Endothelial cell of hepatic sinusoid (primary cell): ENCODE measurements at regions not wholly inside any gene's neighbourhood (a gene's known extent, or its start where the extent isn't known, plus 50 kb on each side); places are given as distances from the start of the nearest gene placed in this dataset.

ENCODE experiments used
- in situ Hi-C: cut with HindIII; loops from 2 replicates; pipeline ENCODE4 v1.10.0; 2017; ENCODE audit warnings: low sequenced_read_pairs

DNA sequence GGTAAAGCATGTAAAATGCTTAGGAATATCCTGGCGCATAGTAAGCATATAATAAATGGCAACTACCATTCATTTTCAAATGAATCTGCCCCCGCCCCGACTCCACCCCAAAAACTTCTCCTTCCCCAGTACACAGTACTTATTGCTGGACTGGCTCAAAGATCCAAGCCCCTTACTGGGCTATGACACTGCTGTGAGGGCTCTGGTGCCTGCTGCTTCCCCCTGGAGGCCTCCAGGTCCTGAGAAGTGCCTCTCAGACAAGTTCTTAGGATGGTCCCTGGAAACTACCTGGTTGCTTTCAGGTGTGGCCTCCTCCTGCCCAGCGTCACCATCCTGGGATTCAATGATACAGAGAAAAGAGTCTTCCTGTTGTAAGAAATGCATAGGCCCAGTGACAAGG is 190.6 kb upstream of the NTM start:
- in situ Hi-C loops: no loop called here

DNA sequence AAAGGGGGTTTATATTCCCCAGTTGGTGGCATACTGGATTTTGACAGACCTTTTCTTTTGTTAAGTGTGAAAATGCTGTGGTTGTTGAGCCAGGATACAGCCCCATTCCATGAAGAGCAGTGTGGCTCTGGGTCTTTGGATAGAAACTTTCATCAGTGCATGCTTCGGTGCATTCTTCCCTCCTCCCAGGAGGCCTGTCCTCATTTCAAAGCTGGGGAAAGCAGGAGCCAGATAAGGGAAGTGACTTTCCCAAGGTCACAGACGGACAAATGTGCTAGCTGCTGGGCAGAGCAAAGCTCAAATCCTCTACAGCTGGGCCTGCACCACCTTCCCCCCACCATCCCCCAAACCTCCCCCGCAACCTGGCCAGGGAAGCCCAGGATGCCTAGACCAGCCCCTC is 184.5 kb upstream of the NTM start:
- in situ Hi-C loops: no loop called here

DNA sequence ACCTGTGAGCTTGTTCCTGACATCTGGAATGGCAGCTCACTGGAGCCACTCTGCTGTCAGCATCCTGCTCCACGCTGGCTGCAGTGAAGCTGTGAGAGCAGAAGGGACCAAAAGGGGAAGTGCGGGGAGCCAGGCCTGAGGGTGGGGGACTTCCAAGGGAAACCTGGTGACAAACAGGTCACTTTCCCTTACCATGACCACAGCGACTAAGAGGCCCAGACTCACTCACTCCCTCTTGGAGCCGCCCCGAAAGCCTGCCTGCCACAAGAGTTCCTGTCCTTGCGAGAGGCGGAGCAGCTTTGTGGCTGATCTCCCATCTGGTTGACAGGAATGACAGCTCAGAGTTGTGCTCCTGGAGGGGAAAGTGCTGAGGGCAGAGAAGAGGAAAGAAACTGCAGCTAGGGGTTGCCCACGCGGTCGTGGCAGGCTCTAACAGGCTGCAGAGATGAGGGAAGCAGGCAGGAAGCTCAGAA is 183.8 kb upstream of the NTM start:
- in situ Hi-C loops: no loop called here

DNA sequence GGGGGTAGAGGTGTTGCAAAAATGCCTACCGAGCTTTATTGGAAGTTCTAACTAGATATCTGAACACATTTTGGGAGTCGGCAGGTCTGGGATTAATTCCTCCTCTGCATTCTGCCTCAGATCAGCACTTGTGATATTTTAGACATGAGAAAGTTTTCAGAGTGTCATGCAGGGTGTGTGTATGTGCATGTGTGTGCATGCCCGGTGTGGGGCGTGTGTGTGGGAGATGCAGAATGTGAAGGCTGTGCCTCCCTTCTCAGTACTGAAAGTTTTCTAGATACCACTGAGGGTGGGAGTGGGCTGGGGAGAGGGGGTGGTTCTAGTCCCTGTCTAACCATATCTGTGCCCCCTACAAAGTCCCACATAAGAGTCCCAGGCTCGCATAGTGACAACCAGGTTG is 180.0 kb upstream of the NTM start:
- in situ Hi-C loops: no loop called here

DNA sequence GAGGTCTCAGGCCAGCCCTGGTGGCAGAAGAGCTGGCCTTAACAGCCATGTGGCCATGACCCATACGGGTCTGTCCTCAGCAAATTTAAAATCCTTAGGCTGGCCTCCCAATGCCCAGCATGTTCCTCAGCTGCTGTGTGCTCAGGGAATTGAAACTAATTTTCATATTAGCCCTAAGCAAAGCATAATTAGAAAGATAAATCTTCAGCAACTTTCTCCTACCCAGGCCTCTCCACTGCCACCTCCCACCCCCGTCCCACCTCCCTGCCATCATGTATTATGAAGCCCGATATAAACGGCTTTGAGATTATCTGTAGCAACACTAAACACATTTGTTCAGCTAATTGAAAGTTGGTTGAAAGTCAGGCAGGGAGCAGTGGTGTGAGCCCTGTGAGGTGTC is 178.8 kb upstream of the NTM start:
- in situ Hi-C loops: no loop called here

DNA sequence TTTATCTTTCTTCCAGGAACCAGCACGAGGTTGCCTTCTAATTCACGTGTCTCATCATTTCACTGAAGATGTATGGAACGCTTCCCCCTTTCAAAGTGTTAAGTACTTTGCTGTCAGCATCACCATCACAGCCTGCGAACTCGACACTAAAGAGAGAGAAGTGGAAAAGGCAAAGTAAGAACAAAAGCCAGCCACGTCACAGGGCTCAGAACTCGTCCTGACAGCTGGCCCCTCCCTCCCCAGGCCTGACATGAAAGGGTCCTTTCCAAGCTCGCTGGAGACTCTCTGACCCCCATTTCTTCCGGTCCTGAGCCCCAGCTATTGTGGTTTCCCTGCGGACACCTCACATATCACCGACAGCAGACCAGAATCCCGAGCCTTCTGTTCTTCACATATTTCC is 177.8 kb upstream of the NTM start:
- in situ Hi-C loops: no loop called here

DNA sequence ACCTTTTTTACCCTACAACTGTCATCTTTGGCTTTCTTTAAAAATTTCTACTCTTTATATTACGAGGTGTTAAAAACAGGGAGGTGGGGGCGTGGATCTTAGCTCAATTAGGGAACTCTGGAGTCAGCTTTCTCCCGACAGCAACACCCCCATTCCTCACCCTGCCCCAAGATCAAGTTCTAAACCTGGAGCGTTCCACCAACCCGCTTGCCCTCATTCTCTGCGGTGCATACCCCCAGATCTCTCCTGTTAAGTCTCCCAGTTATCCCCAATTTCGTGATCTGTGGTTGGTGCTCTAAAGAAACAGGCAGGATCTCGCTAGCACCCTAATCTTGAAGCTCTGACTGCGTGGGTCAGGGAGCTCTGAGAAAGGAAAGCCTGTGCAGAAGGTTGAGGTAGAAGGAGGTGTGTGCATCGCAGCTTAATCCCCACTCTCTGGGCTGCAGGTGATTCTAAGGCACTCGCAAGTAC is 177.3 kb upstream of the NTM start:
- in situ Hi-C loops: no loop called here

DNA sequence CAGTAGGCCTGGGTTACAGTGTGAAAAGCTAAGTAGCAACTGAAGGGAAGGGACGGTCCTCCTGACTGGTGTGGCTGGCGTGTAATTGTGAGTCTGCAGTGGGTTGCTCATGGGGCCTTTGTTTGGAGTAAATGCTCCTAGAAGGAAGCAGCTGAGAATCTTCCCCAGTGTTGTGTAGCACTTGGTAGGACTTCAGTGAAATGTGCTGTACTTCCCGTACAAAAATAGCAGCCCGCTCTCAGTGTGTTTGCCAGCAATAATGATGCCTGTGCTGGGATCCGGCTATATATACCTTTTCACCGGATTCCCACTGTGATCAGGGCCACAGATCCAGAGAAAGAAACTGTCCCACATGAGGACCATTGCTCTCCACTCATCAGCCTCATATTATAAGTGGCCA is 175.7 kb upstream of the NTM start:
- in situ Hi-C loops: no loop called here

DNA sequence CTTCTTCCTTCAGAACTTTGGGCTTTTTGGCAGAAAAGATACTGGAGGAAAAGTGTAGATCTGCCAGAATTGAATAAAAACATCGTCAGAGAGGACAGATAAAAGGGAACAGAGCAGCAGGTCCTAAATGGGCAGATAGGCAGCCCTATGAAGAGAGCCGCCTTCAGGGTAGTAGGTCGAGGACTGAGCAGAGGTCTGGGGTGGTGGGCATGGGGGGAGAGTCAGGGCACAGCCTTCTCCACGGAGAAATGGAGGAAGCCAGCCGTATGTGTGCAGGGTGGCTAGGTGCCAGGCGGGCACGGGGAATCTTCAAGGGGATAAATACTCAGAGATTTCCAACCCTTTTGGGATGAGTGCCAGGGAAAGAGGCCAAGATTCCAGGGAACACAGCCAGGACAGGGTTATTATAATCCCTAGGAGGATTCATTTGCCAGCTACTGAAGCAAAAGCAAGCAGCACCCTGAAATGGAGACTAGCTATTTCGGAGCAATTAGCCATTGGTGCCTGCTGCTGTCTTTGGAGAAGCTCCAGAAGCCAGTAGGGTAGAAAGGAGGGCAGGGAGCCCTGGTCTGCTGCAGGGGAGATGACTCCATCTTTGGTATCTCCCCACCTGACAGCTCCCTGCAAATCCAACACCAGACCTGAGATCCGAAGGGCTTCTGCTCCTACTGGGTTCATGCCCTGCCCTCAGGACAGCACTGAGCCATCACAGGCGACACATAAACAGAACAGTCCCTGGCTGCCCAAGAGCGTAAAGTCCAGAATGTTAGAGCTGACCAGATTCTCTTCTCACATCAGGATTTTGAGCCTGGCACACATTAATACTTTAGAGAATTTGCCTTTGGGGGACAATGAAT is 174.5 kb upstream of the NTM start:
- in situ Hi-C loops: no loop called here

DNA sequence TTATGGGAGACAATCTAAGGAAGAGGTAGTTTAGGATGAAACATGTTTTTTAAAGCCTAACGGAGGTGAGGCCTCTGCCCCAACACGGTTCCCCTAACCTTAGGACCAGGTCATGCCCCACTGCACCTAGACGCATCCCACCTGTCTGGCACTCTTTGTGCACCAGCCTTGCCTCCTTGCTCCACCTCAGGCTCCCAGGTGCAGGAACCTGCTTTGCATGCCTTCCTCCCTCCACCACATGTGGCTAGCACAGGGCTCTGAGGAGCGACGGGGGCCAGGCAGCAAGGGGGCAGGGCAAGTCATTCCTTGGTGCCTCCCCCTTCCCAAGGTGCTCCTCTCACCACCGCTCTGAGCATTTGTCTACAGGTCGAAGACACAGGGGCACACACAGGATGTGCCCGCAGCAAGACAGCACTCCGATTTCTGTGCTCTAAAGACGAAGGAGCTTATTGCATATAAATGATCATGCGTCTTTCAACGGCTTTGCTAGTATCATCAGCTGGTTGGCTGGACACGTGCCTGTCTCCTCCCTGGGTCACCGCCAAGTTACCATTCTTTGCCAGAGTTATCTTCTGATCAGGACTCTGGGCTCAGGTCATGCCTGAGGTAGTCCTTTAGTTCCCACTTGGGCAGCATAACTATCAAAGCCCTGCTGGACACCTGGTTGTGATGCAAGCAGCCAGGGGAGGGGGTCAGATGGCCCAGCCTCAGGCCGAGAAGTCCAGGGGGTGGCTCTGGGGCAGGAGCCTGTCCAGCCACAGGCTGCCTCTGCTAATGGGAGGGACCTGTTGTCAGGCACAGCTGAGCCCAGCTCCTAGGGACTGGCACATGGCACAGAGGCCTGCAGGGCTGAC is 172.0 kb upstream of the NTM start:
- in situ Hi-C loops: no loop called here

DNA sequence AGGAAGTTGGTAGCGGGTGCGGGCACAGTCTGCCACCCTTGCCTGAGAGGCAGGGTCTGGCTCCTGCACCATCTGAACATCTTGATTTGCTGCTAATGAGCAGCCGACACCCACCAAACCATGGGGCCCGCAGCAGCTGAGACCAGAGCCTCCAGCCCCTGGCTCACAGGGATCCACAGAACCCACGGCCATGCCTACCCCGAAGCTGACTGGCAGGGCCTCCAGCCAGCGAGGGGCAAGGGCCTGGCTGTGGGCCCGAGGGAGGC is 171.5 kb upstream of the NTM start:
- in situ Hi-C loops: no loop called here

DNA sequence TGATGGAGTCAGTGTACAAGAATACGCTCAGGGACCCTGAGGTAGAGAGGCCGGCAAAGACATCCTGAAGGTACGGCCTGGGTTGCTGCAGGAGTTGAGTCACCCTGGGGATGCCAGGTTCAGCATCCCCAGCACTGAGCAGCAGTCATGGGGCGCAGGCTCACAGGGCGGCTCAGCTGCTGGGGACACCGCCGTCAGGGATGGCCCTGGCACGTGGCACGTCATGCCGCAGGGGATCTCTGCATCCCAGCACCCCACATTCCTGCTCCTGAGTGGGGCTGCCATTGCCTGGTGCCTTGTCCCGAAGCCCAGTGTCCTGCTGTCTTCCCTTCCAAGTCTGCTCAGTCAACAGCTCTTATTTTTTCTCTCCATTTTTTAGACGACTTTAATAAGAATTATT is 168.7 kb upstream of the NTM start:
- in situ Hi-C loops: no loop called here

DNA sequence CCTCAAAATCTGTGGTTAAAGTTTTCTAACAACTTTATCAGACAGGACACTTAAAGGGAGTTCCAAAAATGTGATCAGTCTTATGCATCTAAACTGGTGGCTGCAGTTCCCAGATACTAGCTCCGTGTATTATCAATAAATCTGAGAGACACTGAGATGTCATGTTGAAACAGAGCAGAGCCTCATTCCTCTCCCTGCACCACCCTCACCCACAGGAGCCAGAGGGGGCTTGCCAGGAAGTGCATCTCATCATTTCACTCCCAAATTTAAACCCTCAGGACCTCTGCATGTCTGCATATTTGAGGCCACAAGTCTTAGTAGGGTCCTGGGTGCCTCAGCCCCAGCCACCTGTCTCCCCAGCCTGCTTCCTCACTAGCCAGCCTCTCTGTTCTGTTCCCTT is 167.4 kb upstream of the NTM start:
- in situ Hi-C loops: no loop called here

DNA sequence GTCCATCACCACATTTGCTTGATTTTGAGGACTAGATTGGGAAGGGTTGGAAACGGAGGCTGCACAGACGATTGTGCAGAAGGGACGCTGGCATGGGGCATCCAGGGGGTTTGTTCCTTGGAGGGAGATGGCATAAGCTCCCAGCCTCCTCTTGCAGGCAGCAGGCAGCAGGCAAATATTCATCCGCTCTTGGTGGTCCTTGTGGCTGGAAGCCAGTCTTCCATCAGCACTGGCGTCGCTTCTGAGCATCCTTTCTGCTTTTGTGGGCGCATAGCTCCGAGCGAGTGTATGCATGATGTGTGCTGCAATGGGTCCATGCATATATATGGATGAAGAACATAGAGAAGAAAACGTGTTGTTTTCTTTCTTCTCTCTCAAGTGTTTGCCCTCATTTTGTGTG is 166.1 kb upstream of the NTM start:
- in situ Hi-C loops: no loop called here

DNA sequence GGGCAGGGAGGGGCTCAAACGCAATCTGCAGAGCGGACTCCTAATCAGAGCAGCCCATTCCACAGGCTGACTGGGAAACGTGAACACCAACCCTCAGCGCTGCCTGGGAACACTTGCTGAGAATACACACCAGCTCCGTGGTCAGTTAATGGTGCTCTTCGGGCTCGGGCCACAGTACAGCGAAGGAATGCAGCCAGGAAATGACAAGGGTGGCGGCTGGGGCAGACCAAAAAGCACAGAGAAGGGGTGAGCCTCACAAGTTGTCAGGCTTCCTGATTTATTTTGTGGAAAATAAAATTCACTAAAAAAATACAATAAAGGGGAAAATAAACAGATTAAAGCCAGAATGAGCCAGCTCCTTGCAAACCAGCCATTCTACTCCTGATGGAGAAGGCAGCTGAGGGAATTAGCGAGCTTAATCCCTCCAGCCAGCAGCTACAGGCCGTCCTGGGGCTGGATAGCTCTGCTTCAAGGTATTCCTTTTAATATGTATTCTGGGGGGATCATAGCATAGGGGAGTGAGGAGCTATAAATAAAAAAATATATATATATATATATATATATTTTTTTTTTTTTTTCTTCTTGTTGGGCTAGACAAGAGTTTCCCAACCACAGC is 165.5 kb upstream of the NTM start:
- in situ Hi-C loops: no loop called here

DNA sequence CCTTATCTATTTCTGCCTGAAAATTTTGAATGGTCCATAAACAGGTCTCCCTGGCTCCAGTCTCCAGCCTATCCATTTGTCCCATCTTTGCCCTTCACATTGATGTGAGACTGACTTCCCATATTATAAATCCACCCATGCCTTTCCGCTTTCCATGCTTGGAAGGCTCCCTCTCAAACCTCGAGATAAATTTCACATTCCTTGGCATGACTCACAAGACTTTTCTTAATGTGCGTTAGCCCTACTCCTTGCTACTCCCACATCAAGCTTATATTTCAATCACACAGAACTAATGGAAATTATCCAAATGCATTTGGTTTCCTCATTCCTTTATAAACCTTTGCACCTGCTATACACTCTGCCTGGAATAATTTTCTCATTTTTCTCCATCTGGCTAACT is 163.7 kb upstream of the NTM start:
- in situ Hi-C loops: no loop called here

DNA sequence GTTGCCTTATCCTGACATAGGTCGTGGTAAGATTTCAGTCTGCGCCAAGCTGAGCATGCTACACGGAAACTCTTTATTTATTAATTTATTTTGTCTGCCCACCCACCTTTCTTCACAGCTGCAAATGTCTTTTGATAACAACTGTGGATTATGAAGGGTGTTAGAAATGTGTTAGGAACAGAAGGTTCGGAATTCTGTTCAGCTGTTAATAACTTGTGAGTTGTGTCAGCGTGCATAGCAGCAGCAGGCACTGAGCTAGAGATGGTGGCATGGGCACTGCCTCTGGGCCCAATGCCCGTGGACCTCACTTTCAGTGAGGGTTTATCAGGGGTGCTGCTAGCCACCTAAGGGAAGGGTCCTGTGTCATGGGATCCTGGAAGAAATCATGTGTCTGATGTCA is 162.5 kb upstream of the NTM start:
- in situ Hi-C loops: no loop called here

DNA sequence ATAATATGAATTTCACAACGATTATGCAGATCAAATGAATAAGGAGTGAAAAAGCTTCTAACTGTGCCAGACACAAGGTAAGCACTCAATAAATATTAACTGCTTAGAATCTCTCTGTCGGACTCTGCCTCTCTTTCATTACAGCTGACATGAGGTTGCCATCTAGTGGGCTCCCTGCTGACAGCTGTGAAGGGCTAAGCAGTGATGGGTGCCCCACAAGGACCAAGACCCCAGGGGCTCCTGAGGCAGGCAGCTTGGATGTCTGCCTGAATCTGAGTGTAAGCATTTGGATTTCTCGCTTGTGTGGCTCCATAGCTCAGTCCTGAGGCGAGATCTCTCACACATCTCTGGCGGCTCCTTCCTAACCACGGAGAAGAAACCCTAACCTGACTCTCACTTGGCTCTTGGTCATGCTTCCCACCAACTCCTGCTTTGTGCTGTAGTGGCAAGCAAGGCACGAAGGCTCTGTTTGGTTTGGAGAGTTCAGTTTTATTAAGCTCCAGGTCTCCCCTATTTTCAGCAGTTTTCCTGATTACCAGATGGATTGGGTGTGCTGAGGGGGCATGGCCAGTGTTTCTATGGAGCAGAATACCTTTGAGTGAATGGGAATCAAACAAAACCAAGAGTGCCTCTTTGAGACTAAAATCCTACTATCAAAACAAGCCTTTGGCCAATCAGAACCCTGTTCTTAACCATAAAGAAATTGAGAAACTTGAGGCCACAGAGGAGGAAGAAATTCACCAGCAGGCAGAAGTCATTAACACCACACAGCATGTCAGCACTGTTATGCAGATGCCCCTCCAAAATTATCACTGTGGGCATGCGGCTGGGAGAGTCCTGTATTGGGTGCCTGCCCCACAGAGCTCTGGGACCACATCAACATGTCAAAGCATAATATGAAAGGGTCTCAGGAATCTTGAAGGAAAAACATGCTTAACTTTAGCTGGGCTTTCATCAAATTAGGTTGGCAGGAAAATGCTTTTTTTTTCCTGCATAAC is 152.8 kb upstream of the NTM start:
- in situ Hi-C loops: no loop called here

DNA sequence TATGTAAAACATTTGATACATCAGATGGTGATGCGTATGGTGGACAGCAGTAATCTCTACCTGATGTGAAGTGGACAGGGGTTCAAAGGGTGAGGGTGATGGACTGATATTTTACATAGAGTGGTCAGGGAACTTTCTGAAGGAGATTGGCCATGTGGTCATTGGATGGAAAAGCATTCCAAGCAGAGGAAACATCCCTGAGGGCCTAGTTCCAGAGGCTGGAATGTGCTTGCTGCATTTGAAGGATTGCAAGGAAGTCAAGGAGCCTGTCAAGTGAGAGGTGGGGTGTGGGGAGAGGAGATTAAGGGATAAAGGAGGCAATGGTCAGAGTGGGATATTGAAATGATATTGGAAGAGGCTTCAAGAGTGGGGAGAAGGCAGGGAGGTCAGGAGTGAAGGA is 151.9 kb upstream of the NTM start:
- in situ Hi-C loops: no loop called here

DNA sequence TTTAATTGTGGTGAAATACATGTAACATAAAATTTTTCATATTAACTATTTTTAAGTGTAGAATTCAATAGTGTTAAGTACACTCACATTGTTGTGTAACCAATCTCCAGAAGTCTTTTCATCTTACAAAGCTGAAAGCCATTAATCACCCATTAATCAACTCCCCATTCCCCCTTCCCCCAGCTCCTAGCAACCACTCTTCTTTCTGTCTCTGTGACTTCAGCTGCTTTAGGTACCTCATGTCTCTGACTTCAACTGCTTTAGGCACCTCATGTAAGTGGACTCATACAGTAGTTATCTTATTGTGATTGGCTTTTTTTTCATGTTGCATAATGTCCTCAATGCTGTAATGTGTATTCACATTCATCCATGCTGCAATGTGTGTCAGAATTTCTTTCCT is 150.8 kb upstream of the NTM start:
- in situ Hi-C loops: loop anchor here (10.0 kb wide), 1 partner anchor 325 kb away; no protein-coding TSS in a partner anchor
